PFSK-1 (cell line): ENCODE measurements at regions not wholly inside any gene's neighbourhood (a gene's known extent, or its start where the extent isn't known, plus 50 kb on each side); places are given as distances from the start of the nearest gene placed in this dataset.

Experiments
- FOXP2 ChIP-seq: optimal IDR thresholded peaks from 2 replicates; pipeline ENCODE3; 2011; ENCODE audit warnings: borderline replicate concordance, control low read depth, inconsistent platforms; ENCODE audit not compliant: insufficient read depth; ENCODE audit errors: extremely low read length, extremely low read depth
- POLR2AphosphoS5 ChIP-seq: IDR thresholded peaks from 2 replicates; pipeline ENCODE4 v1.6.1; 2012; ENCODE audit warnings: low read depth, mild to moderate bottlenecking, control low read depth, low read length, moderate library complexity
- REST ChIP-seq, 2 experiments: IDR thresholded peaks; 2 replicates each; pipeline versions ENCODE4 v1.6.1 to v1.8.0; 2011 to 2012; ENCODE audit warnings: low read depth in 2 of 2, low read length in 2 of 2, control low read depth in 1 of 2, inconsistent platforms in 1 of 2, mild to moderate bottlenecking in 1 of 2, moderate library complexity in 1 of 2; ENCODE audit not compliant: insufficient read depth in 1 of 2
- SIN3A ChIP-seq: IDR thresholded peaks from 2 replicates; pipeline ENCODE4 v1.6.1; 2012; ENCODE audit warnings: mild to moderate bottlenecking, low read length, moderate library complexity, borderline replicate concordance; ENCODE audit not compliant: insufficient read depth
- TAF1 ChIP-seq: IDR thresholded peaks from 2 replicates; pipeline ENCODE4 v1.6.1; 2012; ENCODE audit warnings: low read length, control low read depth, borderline replicate concordance; ENCODE audit not compliant: insufficient read depth

GRCh38 chr2:17229414-17229813 lies 288.8 kb downstream of the RAD51AP2 start:
- TF ChIP-seq FOXP2 = no peak
- TF ChIP-seq POLR2AphosphoS5 = no peak

GRCh38 chr2:17228461-17228860 lies 289.8 kb downstream of the RAD51AP2 start:
- TF ChIP-seq FOXP2 (no peak), POLR2AphosphoS5 (no peak), TAF1 (no peak), SIN3A (no peak), REST (IDR thresholded peaks at IDR 0.05; ENCODE audit: insufficient read depth in 1 of 2, low read depth in 2 of 2, low read length in 2 of 2) (no peak)

GRCh38 chr2:17227856-17228255 lies 290.4 kb downstream of the RAD51AP2 start:
- TF ChIP-seq SIN3A (no peak), POLR2AphosphoS5 (no peak), REST (IDR thresholded peaks at IDR 0.05; ENCODE audit: insufficient read depth in 1 of 2, low read depth in 2 of 2, low read length in 2 of 2) (no peak), TAF1 (no peak), FOXP2 (no peak)

GRCh38 chr2:17226941-17227490 lies 291.2 kb downstream of the RAD51AP2 start:
- TF ChIP-seq POLR2AphosphoS5 (no peak), FOXP2 (no peak)

- no peak for TF ChIP-seq SIN3A
- TF ChIP-seq FOXP2 = no peak
Observed at GRCh38 chr2:17223211-17223610, 295.0 kb downstream of the RAD51AP2 start.

- TF ChIP-seq REST (IDR thresholded peaks at IDR 0.05; ENCODE audit: insufficient read depth in 1 of 2, low read depth in 2 of 2, low read length in 2 of 2) (no peak), TAF1 (no peak)
Observed at GRCh38 chr2:17208511-17208910, 309.7 kb downstream of the RAD51AP2 start.

- TF ChIP-seq REST (IDR thresholded peaks at IDR 0.05; ENCODE audit: insufficient read depth in 1 of 2, low read depth in 2 of 2, low read length in 2 of 2) (no peak), POLR2AphosphoS5 (no peak), TAF1 (no peak), FOXP2 (no peak)
Observed at GRCh38 chr2:17206771-17207170, 311.5 kb downstream of the RAD51AP2 start.
